GM06990 (cell line): ENCODE measurements at regions not wholly inside any gene's neighbourhood (a gene's known extent, or its start where the extent isn't known, plus 50 kb on each side); places are given as distances from the start of the nearest gene placed in this dataset.

Experiments used
- DNase-seq: peaks from one replicate; pipeline ENCODE4 v3.0.0-alpha.2; 2011; ENCODE audit not compliant: insufficient read length; ENCODE audit errors: extremely low read depth
- H3K27me3 ChIP-seq: replicated peaks from 2 replicates; pipeline ENCODE4 v1.6.0; 2011; ENCODE audit warnings: low read length; ENCODE audit not compliant: control insufficient read depth, insufficient read depth
- H3K36me3 ChIP-seq: 2 replicates; pipeline ENCODE4 v1.5.1; 2011; ENCODE audit warnings: low read length; ENCODE audit not compliant: control insufficient read depth, insufficient read depth
- H3K4me3 ChIP-seq: replicated peaks from 2 replicates; pipeline ENCODE4 v1.5.1; 2011; ENCODE audit warnings: low read depth, mild to moderate bottlenecking, control low read depth, low read length
- TF ChIP-seq, protein P1 (sequence below): IDR thresholded peaks from 2 replicates; pipeline ENCODE4 v1.5.1; 2011; ENCODE audit warnings: low read length, control low read depth, mild to moderate bottlenecking, inconsistent platforms; ENCODE audit not compliant: insufficient read depth, poor library complexity, severe bottlenecking

DNA sequence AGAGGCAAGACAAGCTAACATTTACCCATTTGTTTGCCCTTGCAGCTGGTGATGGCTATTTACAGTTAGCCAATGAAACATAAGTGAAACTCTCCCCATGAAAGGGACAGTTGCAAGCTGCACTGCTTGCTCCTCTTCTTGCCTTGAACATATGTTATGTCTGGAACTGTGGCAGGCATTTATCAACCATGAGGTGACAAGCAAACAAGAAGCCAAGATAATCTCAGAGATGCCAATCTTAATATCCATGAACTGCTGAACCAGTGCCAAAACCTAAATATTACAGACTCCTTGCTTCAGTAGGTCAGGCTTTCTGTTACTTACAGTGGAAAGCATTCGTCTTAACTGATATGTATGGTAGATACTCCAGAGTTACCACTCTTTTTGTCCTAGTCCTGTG, 133.4 kb downstream of the ACTBL2 start:
- DNase-seq: no peak
- no peaks in the 10 kb centered on the region for H3K27me3 ChIP-seq
- no peak overlapping the region for H3K4me3 ChIP-seq
- H3K36me3 ChIP-seq: no peaks in the 10 kb centered on the region
- TF ChIP-seq, protein P1, sequence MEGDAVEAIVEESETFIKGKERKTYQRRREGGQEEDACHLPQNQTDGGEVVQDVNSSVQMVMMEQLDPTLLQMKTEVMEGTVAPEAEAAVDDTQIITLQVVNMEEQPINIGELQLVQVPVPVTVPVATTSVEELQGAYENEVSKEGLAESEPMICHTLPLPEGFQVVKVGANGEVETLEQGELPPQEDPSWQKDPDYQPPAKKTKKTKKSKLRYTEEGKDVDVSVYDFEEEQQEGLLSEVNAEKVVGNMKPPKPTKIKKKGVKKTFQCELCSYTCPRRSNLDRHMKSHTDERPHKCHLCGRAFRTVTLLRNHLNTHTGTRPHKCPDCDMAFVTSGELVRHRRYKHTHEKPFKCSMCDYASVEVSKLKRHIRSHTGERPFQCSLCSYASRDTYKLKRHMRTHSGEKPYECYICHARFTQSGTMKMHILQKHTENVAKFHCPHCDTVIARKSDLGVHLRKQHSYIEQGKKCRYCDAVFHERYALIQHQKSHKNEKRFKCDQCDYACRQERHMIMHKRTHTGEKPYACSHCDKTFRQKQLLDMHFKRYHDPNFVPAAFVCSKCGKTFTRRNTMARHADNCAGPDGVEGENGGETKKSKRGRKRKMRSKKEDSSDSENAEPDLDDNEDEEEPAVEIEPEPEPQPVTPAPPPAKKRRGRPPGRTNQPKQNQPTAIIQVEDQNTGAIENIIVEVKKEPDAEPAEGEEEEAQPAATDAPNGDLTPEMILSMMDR: no peak

DNA sequence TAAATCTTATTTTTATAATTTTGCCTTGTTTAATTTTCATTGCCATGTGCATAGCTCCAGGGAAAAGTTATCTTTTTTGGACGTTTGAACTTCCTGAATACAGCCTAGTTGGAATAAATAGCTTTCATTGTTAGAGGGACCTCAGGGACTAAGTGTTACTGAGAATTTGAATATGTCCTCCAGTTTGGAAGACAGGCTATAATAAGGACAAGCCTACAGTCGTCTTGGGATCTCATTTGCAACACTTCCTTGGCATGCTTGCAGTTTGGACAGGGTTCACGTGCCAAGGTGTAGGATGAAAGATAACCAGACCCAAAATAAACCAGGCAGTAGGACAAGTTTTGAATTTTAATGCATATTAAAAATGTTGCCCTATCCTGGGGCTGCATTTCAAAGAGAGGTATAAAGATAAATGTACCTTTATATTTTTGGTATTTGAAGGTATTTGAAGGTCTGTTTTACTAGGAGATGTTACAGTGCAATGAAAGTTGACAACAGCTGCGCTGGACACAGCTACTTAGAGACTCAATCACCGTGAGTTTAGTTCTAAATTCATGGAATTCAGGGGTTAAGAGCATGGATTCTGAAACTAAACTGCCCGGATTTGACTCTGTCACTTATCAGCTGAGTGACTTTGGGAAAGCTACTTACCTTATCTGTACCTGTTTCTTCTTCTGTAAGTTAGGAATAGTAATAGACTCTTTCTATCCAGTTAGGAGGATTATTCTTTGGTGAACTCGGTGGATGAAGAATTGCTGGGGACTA, 134.1 kb downstream of the ACTBL2 start:
- Histone ChIP-seq H3K36me3 (no peaks in the 10 kb centered on the region), H3K27me3 (no peaks in the 10 kb centered on the region), H3K4me3 (no peak overlapping the region)
- TF ChIP-seq, protein P1: no peak
- DNase-seq: no peak

GRCh38 chr5:57346328-57346727, 136.3 kb downstream of the ACTBL2 start:
- TF ChIP-seq, protein P1: no peak
- Histone ChIP-seq H3K36me3 (no peaks in the 10 kb centered on the region), H3K4me3 (no peak overlapping the region), H3K27me3 (no peaks in the 10 kb centered on the region; the same call in 1 of the 2 replicates)
- DNase-seq: no peak

DNA sequence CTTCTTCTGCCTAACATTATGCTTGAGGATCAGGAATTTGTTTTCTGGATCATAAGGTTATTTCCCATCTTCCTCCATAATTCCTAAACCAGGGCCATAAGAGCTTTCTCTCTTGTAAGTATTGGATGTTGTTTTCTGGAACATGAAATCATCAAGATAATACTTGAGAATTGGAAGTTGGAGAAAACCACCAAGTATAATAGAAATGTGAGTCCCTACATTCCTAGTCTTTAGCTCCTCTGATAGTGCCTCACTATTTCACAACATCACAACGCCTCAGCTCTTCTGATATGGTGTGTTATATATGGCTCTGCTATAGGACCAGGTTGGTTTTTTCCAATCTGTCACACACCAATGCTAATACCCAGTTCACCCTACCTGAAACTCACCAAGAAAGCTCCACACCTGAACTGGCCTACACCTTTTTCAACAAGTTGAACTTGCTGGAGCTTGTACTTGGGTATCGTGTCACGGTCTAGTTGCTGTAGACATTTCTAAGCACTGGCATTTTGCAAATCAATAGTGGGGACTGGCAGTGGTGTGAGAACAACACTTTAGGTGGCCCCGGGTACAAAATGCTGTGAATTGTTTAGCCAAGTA, 141.1 kb downstream of the ACTBL2 start:
- TF ChIP-seq, protein P1: no peak
- no peak overlapping the region for H3K4me3 ChIP-seq
- H3K36me3 ChIP-seq: no peaks in the 10 kb centered on the region
- H3K27me3 ChIP-seq: no peaks in the 10 kb centered on the region; the same call in 1 of the 2 replicates
- DNase-seq: no peak

- DNase-seq: no peak
- TF ChIP-seq, protein P1: no peak
- Histone ChIP-seq H3K27me3 (no peaks in the 10 kb centered on the region; the same call in 1 of the 2 replicates), H3K36me3 (no peaks in the 10 kb centered on the region), H3K4me3 (no peak overlapping the region)
These were observed 141.9 kb downstream of the ACTBL2 start for GRCh38 chr5:57340681-57341080.
